Prostate gland (tissue), 2 donors: ENCODE measurements at regions not wholly inside any gene's neighbourhood (a gene's known extent, or its start where the extent isn't known, plus 50 kb on each side); places are given as distances from the start of the nearest gene placed in this dataset.

Experiments
- POLR2A ChIP-seq: fragments of 450-650 bp; IDR thresholded peaks from one replicate; pipeline ENCODE4 v1.6.1; 2016; ENCODE audit warnings: antibody characterized with exemption, mild to moderate bottlenecking
- POLR2AphosphoS5 ChIP-seq: sonication (generic); formaldehyde crosslinking; IDR thresholded peaks from one replicate; pipeline ENCODE4 v1.6.1; 2017; ENCODE audit warnings: antibody characterized with exemption
- TF ChIP-seq, protein P1 (sequence below), 4 experiments: fragments of 200-600 bp in 2 of 4; fragments of 450-650 bp in 2 of 4; sonication (generic) in 2 of 4; IDR thresholded peaks; 1 replicate in 3 of 4; 2 replicates in 1 of 4; pipeline ENCODE4 v1.5.1; 2016 to 2019; ENCODE audit warnings: antibody characterized with exemption in 4 of 4, mild to moderate bottlenecking in 2 of 4, moderate library complexity in 2 of 4

- TF ChIP-seq, protein P1, sequence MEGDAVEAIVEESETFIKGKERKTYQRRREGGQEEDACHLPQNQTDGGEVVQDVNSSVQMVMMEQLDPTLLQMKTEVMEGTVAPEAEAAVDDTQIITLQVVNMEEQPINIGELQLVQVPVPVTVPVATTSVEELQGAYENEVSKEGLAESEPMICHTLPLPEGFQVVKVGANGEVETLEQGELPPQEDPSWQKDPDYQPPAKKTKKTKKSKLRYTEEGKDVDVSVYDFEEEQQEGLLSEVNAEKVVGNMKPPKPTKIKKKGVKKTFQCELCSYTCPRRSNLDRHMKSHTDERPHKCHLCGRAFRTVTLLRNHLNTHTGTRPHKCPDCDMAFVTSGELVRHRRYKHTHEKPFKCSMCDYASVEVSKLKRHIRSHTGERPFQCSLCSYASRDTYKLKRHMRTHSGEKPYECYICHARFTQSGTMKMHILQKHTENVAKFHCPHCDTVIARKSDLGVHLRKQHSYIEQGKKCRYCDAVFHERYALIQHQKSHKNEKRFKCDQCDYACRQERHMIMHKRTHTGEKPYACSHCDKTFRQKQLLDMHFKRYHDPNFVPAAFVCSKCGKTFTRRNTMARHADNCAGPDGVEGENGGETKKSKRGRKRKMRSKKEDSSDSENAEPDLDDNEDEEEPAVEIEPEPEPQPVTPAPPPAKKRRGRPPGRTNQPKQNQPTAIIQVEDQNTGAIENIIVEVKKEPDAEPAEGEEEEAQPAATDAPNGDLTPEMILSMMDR (IDR thresholded peaks at IDR 0.05): no peak
- TF ChIP-seq POLR2A: no peak
- TF ChIP-seq POLR2AphosphoS5: no peak
These were observed 407.2 kb downstream of the PDHA2 start for GRCh38 chr4:96247096-96247495.
